ENCODE measurements at regions not wholly inside any gene's neighbourhood (a gene's known extent, or its start where the extent isn't known, plus 50 kb on each side); places are given as distances from the start of the nearest gene placed in this dataset.
"Not testable (repeated sequence)": the region's sequence is repeated elsewhere in the genome, so short reads cannot be mapped to it uniquely, and the experiment has no call there.

DNA sequence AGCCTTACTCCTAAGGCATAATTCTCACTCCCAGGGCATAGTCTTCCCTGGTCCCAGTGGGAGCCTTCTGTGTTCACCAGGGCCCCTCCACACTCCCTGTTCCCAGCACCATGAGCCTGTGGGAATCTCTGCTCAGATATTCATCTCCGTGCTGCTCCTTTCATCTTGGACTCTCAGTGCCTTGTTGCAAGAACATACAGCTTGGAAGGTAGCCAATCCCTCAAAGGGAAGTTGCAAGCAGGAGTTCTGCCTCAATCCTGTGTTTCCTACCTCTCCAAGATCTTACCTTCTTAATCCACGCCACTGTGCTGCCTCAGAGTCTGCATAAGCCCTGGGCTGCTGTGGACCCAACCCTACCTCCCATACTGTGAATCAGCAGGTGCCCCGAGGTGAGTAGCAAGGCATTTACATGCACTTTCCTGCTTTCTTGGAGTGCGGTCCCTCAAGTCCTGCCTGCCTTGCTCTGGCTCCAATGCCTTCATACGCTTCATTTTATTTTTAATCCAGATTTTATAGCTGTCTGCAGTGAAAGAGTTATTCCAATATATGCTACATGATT lies 413.8 kb upstream of the RAB6C start:
- 19% methylated on average over 5 of the region's 5 CpGs for WGBS (ENCODE audit: low lambda C conversion rate)
- CTCF ChIA-PET: interaction anchor here (0.7 to 1.3 kb wide), 2 partner anchors 8 to 21 kb away, joined by 3 read pairs; no protein-coding TSS in a partner anchor
- no peak for DNase-seq

GRCh38 chr2:129570812-129571211 lies 408.7 kb upstream of the RAB6C start:
- H3K27me3 ChIP-seq (ENCODE audit: insufficient read depth); H3K9ac ChIP-seq; DNase-seq; H4K20me1 ChIP-seq (ENCODE audit: insufficient read depth); H3K4me3 ChIP-seq (ENCODE audit: low read depth in 2 of 2, low read length in 1 of 2); CTCF ChIA-PET; H2AFZ ChIP-seq (ENCODE audit: low read depth); H3K79me2 ChIP-seq (ENCODE audit: insufficient read depth); H3K36me3 ChIP-seq (replicated peaks in 1 of 2; ENCODE audit: control insufficient read depth in 1 of 2, insufficient read depth in 2 of 2, low read length in 1 of 2); H3K9me3 ChIP-seq; POLR2A ChIA-PET; H3K27ac ChIP-seq (ENCODE audit: low read depth in 2 of 2, low read length in 1 of 2); H3F3A ChIP-seq (replicated peaks; ENCODE audit: insufficient read depth); H3K9me2 ChIP-seq; H3K4me1 ChIP-seq (ENCODE audit: control insufficient read depth in 1 of 2, insufficient read depth in 2 of 2, low read depth in 1 of 2, low read length in 1 of 2); H3K4me2 ChIP-seq: not testable (repeated sequence)
- 55% methylated on average over 2 of the region's 2 CpGs for whole genome bisulfite sequencing (ENCODE audit: low lambda C conversion rate)

More for the DNA sequence above, 413.8 kb upstream of the RAB6C start:
- Histone ChIP-seq H3K79me2 (ENCODE audit: insufficient read depth) (no peaks in the 10 kb centered on the region), H3K27me3 (ENCODE audit: insufficient read depth) (no peaks in the 10 kb centered on the region), H3K4me3 (ENCODE audit: low read depth in 2 of 2, low read length in 1 of 2) (no peak overlapping the region), H4K20me1 (ENCODE audit: insufficient read depth) (no peaks in the 10 kb centered on the region), H3K4me1 (ENCODE audit: control insufficient read depth in 1 of 2, insufficient read depth in 2 of 2, low read depth in 1 of 2, low read length in 1 of 2) (no peaks in the 10 kb centered on the region; a peak in 1 of 4 replicates), H3K9me2 (no peaks in the 10 kb centered on the region), H3K9ac (no peak overlapping the region), H3K27ac (ENCODE audit: low read depth in 2 of 2, low read length in 1 of 2) (no peak overlapping the region), H3K9me3 (no peaks in the 10 kb centered on the region), H3K36me3 (replicated peaks in 1 of 2; ENCODE audit: control insufficient read depth in 1 of 2, insufficient read depth in 2 of 2, low read length in 1 of 2) (no peaks in the 10 kb centered on the region), H2AFZ (ENCODE audit: low read depth) (no peak overlapping the region), H3F3A (replicated peaks; ENCODE audit: insufficient read depth) (no peaks in the 10 kb centered on the region), H3K4me2 (no peak overlapping the region)
- POLR2A ChIA-PET: no interaction called here
- TF ChIP-seq POLR2AphosphoS5 (IDR thresholded peaks at IDR 0.05; ENCODE audit: low read depth, low read length): no peak
- TF ChIP-seq MEF2A (IDR thresholded peaks at IDR 0.05; ENCODE audit: borderline replicate concordance, low read depth): no peak
- TF ChIP-seq REST (IDR thresholded peaks at IDR 0.05; ENCODE audit: low read depth, low read length): no peak

- Histone ChIP-seq H3K27me3 (ENCODE audit: insufficient read depth) (no peaks in the 10 kb centered on the region), H3K79me2 (ENCODE audit: insufficient read depth) (no peaks in the 10 kb centered on the region), H3K9ac (no peak overlapping the region), H3K36me3 (replicated peaks in 1 of 2; ENCODE audit: control insufficient read depth in 1 of 2, insufficient read depth in 2 of 2, low read length in 1 of 2) (no peaks in the 10 kb centered on the region), H3F3A (replicated peaks; ENCODE audit: insufficient read depth) (no peaks in the 10 kb centered on the region), H3K4me2 (no peak overlapping the region), H3K4me3 (ENCODE audit: low read depth in 2 of 2, low read length in 1 of 2) (no peak overlapping the region), H3K27ac (ENCODE audit: low read depth in 2 of 2, low read length in 1 of 2) (no peak overlapping the region), H3K9me2 (no peaks in the 10 kb centered on the region), H4K20me1 (ENCODE audit: insufficient read depth) (no peaks in the 10 kb centered on the region), H2AFZ (ENCODE audit: low read depth) (no peak overlapping the region), H3K4me1 (ENCODE audit: control insufficient read depth in 1 of 2, insufficient read depth in 2 of 2, low read depth in 1 of 2, low read length in 1 of 2) (no peaks in the 10 kb centered on the region), H3K9me3 (no peaks in the 10 kb centered on the region)
- no peak for DNase-seq
- POLR2A ChIA-PET: no interaction called here
- TF ChIP-seq RCOR1 (IDR thresholded peaks at IDR 0.05; ENCODE audit: low read length) (no peak), FOXJ3 (CRISPR knock-in tag; IDR thresholded peaks at IDR 0.05) (no peak), JUND (IDR thresholded peaks at IDR 0.05) (no peak), RXRA (IDR thresholded peaks at IDR 0.05; ENCODE audit: borderline replicate concordance, low read depth) (no peak), RAD21 (IDR thresholded peaks at IDR 0.05; ENCODE audit: low read length) (no peak)
- TF ChIP-seq, protein P1, sequence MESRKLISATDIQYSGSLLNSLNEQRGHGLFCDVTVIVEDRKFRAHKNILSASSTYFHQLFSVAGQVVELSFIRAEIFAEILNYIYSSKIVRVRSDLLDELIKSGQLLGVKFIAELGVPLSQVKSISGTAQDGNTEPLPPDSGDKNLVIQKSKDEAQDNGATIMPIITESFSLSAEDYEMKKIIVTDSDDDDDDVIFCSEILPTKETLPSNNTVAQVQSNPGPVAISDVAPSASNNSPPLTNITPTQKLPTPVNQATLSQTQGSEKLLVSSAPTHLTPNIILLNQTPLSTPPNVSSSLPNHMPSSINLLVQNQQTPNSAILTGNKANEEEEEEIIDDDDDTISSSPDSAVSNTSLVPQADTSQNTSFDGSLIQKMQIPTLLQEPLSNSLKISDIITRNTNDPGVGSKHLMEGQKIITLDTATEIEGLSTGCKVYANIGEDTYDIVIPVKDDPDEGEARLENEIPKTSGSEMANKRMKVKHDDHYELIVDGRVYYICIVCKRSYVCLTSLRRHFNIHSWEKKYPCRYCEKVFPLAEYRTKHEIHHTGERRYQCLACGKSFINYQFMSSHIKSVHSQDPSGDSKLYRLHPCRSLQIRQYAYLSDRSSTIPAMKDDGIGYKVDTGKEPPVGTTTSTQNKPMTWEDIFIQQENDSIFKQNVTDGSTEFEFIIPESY (IDR thresholded peaks at IDR 0.05; ENCODE audit: borderline replicate concordance, low read depth): no peak
- CTCF ChIA-PET: no interaction called here
- 13% methylated on average over 2 of the region's 2 CpGs for WGBS (ENCODE audit: low lambda C conversion rate)
Measured at GRCh38 chr2:129575431-129575830, 404.0 kb upstream of the RAB6C start.

All from SK-N-SH (cell line).